ENCODE measurements at regions not wholly inside any gene's neighbourhood (a gene's known extent, or its start where the extent isn't known, plus 50 kb on each side); places are given as distances from the start of the nearest gene placed in this dataset.
A peak's percentile ranks its signal among the peaks of the same experiment; 100 is the strongest.

DNA sequence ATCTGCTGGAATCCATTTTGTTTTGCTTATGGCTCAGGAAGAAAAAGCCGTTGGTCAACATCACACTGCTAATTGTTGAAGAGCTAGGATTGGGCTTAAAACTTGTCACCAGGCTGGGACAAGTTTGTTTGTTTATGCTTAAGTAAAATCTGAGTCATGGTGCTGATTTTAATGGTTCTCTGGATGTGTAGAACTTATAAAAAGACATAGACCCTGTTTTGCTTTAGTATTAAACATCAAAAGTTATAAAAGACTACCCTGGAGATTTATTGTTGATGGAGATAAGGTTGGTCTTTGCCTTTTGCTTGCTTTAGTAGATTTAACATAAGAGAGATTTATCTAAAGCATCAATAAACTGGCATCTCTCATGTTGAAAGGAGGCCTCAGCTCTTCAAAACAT, 348.2 kb upstream of the GOLIM4 start:
- H3K4me3 ChIP-seq (ENCODE audit: low read depth, low read length) = no peak overlapping the region
- TF ChIP-seq, protein P1, sequence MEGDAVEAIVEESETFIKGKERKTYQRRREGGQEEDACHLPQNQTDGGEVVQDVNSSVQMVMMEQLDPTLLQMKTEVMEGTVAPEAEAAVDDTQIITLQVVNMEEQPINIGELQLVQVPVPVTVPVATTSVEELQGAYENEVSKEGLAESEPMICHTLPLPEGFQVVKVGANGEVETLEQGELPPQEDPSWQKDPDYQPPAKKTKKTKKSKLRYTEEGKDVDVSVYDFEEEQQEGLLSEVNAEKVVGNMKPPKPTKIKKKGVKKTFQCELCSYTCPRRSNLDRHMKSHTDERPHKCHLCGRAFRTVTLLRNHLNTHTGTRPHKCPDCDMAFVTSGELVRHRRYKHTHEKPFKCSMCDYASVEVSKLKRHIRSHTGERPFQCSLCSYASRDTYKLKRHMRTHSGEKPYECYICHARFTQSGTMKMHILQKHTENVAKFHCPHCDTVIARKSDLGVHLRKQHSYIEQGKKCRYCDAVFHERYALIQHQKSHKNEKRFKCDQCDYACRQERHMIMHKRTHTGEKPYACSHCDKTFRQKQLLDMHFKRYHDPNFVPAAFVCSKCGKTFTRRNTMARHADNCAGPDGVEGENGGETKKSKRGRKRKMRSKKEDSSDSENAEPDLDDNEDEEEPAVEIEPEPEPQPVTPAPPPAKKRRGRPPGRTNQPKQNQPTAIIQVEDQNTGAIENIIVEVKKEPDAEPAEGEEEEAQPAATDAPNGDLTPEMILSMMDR (conservative IDR thresholded peaks at IDR 0.05; ENCODE audit: low read depth, low read length) = no peak
- no peak for DNase-seq (ENCODE audit: low read depth)

DNA sequence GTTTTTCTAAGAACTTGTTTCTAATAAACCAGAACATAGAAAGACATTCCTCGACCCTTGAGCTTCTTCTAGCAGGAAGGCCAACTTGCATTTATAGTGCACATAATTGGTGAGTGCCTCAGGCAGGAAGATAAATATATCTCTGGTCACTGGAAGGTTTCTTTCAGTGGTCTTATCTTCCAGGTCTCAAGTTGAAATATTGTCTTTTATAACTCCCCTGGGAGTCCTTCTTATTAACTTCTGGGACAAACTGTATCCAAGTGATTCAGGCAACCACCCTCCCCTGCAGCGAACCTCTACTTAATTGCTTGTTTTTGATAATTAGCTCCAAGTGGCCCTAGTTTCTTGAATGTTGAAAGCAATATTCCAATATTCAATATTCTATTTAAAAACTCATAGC, 346.8 kb upstream of the GOLIM4 start:
- no peak for DNase-seq (ENCODE audit: low read depth)
- H3K4me3 ChIP-seq (ENCODE audit: low read depth, low read length) = no peak overlapping the region
- TF ChIP-seq, protein P1 (conservative IDR thresholded peaks at IDR 0.05; ENCODE audit: low read depth, low read length) = no peak

DNA sequence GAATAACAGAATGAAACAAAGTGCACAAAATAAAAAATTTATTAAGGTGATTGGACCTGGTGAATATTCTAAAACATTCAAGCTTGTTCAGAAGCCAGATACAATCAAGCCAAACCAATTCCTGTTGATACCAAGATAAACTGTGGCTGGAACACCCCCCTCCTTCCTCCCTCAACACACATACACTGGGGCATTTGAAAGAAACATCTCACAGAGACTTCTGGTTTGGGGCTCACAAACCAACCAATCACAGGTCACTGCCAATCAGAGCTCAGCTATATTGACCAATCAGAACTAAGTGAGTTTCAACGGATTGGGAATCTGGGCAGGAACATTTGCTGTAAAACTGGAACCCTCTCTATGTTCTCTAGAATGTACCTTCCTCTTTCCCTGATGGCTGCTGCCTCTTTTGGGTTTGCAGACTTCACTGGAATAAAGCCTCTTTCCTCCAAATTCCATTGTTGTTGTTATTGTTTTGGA, 340.6 kb upstream of the GOLIM4 start:
- no peak overlapping the region for H3K4me3 ChIP-seq (ENCODE audit: low read depth, low read length)
- DNase-seq (ENCODE audit: low read depth) = no peak
- TF ChIP-seq, protein P1 (conservative IDR thresholded peaks at IDR 0.05; ENCODE audit: low read depth, low read length) = no peak

DNA sequence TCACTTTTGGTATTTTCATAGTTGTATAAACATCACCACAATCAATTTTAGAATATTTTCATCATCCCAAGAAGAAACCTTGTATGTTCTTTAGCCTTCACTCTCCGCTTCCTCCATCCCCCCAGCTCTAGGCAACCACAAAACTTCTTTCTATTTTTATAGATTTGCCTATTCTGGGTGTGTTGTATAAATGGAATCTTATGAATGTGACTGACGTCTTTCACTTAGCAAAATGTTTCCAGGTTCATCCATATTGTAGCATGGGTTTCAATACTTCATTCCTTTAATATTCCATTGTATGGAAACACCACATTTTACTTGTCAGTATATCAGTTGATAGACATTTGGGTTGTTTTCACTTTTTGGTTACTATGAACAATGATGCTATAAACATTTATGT, 335.8 kb upstream of the GOLIM4 start:
- DNase-seq (ENCODE audit: low read depth) = peak; percentile 16
- no peak overlapping the region for H3K4me3 ChIP-seq (ENCODE audit: low read depth, low read length)
- TF ChIP-seq, protein P1 (conservative IDR thresholded peaks at IDR 0.05; ENCODE audit: low read depth, low read length) = no peak

DNA sequence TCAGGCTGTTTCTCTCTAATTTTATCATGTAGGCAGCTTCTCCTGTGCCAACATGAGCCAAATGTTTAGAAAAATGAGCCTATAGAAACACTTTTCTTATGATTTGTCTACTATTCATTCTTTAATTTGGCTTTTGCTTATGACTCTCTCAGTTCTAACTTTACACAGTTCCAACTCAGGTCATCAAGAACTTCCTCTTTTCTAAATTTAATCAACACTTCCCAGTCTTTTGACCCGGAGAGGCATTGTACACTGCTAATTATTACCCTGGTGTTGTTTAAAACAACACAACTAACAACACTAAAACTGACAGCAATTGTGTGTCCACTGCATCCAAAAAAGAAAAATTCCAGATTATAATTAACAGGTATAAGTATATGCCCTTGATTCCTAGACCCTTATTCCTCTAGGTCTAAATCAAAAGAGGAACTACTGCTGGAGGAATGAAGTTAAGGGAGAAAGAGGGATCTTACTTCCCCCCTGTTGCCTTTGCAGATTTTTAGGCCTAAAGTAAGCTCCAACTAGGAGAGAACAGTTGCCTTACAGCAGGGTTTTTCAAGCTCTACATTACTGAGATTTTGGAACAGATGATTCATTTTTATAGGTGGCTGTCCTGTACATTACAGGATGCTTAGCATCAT, 332.2 kb upstream of the GOLIM4 start:
- no peak for DNase-seq (ENCODE audit: low read depth)
- H3K4me3 ChIP-seq (ENCODE audit: low read depth, low read length) = no peak overlapping the region
- TF ChIP-seq, protein P1 (conservative IDR thresholded peaks at IDR 0.05; ENCODE audit: low read depth, low read length) = no peak

DNA sequence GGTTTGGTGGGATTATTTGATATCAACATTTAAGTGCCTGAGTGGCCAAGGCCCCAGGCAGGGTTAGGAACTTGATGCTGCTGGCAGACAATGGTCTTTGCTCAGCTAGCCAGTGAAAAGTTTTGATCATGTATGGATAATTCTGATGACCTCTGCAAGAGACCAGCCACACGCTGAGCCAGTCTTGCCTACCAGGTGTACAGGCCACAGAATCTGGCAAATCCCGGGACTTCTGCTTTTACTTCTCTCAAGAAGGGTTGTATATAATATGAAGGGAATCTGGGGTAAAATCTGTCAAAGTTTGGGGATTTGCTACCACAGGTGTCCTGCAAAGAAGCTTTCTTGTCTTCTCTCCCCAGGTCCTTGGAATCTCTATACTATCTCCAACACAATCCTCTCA, 331.4 kb upstream of the GOLIM4 start:
- TF ChIP-seq, protein P1 (conservative IDR thresholded peaks at IDR 0.05; ENCODE audit: low read depth, low read length) = no peak
- H3K4me3 ChIP-seq (ENCODE audit: low read depth, low read length) = no peak overlapping the region
- DNase-seq (ENCODE audit: low read depth) = no peak

DNA sequence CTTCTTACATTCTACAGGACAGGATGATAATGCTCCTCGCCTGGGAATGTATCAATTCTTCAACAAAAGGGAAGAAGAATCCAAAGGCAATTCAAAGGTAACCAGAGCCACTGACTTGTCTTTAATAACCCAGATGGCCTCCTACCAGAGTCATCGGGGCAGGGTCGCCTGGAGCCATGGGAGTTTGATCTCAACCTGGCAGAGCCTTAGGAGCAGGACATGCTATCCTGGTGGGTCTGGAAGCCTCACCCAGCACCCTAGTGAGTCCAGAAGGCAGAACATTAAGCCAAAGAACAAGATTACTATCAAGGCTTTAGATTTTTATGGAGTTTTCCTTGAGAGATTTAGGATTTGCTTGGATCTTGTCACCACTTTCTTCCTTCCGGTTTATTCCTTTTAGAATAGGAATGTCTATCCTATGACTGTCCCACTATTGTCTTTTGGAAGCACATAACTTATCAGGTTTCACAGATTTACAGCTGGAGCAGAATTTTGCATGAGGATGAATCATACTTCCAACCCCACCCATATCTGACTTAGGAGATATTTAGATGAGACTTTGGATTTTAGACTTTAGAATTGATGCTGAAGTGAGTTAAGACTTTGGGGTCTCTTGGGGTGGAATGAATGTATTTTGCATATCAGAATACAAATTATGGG, 330.3 kb upstream of the GOLIM4 start:
- TF ChIP-seq, protein P1 (conservative IDR thresholded peaks at IDR 0.05; ENCODE audit: low read depth, low read length) = no peak
- DNase-seq (ENCODE audit: low read depth) = peak; percentile 26
- no peak overlapping the region for H3K4me3 ChIP-seq (ENCODE audit: low read depth, low read length)
